HG02678 (cell line): ENCODE measurements at regions not wholly inside any gene's neighbourhood (a gene's known extent, or its start where the extent isn't known, plus 50 kb on each side); places are given as distances from the start of the nearest gene placed in this dataset.

Experiments used
- ATAC-seq: cut with Tn5 transposase; IDR thresholded peaks from one replicate; pipeline ENCODE4 v1.9.1; 2021; ENCODE audit warnings: mild to moderate bottlenecking, moderate library complexity; ENCODE audit not compliant: unreplicated experiment

GRCh38 chr13:76751278-76751677 lies 134.9 kb downstream of the KCTD12 start:
- ATAC-seq, result no peak

DNA sequence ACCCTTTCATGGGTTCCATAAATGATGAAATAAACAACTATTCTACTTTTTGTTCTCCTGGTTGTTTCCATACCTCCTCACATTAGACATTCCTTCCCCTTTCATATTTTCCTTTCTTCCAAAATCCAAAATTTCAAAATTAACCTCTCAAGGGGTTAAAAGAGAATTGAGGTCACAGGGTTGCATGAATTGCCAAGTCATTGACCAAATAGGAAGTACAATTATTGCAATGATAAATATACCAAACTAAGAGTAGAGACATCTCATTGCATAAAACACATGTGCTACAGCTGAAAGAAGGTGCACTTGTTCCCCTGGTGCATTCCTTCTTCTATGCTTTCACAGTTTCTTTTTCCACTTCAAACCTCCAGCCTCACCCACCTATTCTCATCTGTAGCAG lies 136.1 kb downstream of the KCTD12 start:
- ATAC-seq, result no peak

- ATAC-seq, result peak; percentile 84
Observed at GRCh38 chr13:76745261-76746200, 140.7 kb downstream of the KCTD12 start.

DNA sequence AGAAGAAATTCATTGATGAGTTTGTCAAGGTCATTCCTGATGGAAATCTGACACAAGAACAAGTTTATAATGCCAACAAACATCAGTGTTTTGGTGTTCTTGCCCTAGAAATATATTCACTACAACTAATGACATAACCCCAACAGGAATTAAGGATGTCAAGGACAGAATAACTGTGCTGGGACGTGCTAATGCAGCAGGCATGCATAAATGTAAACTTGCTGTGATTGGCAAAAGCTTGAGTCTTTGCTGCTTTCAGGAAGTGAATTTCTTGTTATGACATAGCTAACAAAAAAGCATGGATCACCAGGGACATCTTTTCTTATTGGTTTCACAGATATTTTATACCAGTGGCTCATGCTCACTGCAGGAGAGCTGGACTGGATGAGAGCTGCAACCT lies 144.6 kb downstream of the KCTD12 start:
- ATAC-seq, result no peak

DNA sequence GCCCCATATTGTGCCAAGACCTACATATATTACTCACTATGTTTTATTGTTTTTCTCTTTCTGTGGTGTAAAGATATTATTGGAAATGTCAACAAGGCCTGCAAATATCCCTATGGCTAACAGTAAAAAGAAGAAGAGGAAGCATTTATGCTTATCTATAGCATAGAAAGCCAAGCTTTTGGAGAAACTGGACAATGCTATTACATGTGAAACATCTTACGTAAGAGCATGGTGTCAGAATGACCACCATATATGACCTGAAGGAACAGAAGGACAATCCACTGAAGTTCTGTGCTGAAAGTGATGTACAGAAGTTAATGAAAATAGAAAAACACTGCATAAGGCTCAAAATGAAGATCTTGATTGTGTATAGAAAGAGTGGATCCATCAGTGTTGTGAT lies 145.2 kb downstream of the KCTD12 start:
- no peak for ATAC-seq

DNA sequence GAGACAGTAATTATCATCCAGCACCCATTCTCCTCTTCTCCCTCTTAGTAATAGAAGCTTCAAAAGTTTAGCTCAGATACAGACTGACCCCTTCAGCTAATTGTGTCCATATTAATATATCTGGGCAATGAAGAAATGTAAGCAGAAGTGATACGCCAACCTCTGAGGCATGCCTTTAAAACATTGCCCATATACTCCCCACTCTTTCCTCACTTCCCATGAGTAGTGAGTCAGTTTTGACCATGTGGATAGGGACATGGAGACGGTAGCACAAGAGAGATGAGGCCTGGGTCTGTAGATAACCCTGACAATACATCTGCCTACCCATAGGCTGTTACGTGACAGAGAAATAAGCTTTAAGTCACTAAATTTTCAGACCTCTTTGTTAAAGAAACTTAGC lies 147.6 kb downstream of the KCTD12 start:
- ATAC-seq, result no peak

DNA sequence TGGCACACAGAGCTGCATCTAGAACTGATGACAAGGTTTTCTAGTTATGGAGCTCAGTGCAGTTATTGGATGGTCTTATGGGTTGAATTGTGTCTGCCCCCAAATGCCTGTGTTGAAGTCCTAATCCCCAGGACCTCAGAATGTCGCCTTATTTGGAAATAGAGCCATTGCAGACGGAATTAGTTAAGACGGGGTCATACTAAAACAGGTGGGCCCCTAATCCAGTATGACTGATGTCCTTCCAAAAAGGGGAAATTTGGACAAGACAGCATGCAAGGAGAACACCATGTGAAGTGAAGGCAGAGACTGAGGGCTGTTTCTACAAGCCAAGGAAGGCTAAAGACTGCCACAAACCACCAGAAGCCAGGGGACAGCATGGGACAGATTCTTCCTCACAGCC lies 148.7 kb downstream of the KCTD12 start:
- ATAC-seq, result no peak

GRCh38 chr13:76735641-76736040 lies 150.6 kb downstream of the KCTD12 start:
- ATAC-seq, result no peak

- ATAC-seq, result no peak
Observed at GRCh38 chr13:76733671-76734070, 152.5 kb downstream of the KCTD12 start.

- no peak for ATAC-seq
Observed at GRCh38 chr13:76732367-76732766, 153.8 kb downstream of the KCTD12 start.

GRCh38 chr13:76730220-76730619 lies 156.0 kb downstream of the KCTD12 start:
- no peak for ATAC-seq

DNA sequence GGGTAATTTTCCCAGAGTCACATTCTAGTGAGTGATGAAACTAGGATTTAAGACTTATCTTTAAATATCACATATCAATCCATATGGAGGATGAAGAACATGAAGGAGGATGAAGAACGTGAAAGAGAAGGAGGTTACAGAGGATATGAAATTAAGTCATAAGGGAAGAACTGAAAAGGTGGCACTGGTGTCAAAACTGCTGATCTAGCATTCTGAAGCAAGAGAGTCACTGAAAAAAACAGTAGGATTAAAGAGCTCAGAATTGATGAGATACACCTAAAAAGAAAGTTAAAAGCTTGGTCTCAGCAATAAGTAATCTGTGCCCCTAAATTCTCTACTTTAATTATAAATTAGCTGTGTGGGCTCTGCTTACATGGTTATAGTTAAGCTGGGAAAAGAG lies 156.5 kb downstream of the KCTD12 start:
- no peak for ATAC-seq

DNA sequence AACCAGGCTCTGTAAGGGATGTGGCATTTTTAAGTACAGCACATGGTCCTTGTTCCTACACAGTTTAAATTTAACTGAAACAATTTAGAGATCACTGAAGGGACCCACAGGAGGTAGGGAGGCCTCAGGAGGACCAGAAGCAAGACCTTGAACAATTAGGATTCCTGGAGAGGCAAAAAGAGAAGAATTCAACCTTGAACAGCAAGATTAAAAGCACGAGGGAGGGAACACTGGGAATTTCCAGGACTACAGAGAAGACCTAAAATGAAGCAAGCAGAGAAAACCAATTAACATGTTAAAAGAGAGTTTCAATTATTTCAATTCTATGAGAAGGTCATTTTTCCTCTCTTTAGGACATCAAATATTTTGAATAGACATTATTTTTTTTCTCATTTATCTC lies 160.3 kb downstream of the KCTD12 start:
- no peak for ATAC-seq

- no peak for ATAC-seq
Observed at GRCh38 chr13:76725211-76725610, 161.0 kb downstream of the KCTD12 start.

GRCh38 chr13:76724421-76724820 lies 161.8 kb downstream of the KCTD12 start:
- no peak for ATAC-seq

DNA sequence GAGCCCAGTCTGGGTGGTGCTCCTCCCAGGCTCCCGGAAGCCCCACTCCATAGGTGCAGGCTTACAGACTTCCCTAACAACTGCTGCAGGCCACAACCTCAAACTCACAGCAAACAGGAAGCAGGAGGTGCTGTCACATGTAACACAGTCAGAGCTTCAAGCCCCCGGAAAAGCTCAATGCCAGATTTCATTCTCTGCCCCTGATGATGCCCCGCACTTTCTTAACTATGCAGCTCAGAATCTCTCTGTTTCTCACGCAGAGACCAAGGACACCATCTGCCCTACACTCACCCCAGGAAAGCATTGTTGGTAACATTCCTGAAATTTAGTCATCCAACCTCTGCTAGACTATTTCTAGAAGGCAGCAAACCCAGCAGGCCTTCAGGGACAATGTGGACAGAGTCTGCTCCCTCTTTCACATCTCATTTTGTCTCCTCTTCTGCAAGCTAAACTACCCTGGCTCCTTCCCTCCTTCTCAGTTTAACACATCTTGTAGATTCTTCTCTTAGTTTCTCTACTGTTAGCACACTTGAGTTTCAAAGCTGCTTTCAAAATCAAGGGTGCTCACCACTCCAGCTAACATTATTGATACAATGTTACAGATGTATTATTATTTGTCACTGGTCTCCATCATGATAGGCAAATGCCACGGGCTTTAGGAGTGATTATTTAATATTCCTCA lies 162.5 kb downstream of the KCTD12 start:
- ATAC-seq, result no peak

DNA sequence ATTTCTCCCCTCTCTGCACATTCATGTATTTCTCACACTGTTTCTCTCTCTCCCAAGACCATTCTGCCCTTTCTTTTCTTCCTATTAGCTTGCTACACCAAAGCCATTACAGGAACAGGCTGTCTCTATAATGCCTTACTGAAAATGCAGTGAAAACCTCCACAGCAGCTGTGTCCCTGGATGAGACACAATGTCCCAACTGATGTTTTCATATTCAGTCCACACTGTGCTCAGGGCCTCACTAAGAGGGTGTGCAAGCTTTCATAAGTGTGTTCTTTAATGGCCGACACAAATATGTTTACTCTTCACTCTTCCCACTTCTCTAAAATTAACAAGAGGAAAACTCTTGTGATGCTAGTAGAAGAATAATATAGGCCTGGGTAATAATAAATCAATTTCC lies 163.4 kb downstream of the KCTD12 start:
- ATAC-seq, result no peak

- ATAC-seq, result no peak
Observed at GRCh38 chr13:76720821-76721220, 165.4 kb downstream of the KCTD12 start.

GRCh38 chr13:76720416-76720815 lies 165.8 kb downstream of the KCTD12 start:
- ATAC-seq, result no peak

GRCh38 chr13:76719955-76720354 lies 166.2 kb downstream of the KCTD12 start:
- ATAC-seq, result no peak

- no peak for ATAC-seq
Observed at GRCh38 chr13:76717092-76717491, 169.1 kb downstream of the KCTD12 start.

GRCh38 chr13:76715621-76716020 lies 170.6 kb downstream of the KCTD12 start:
- no peak for ATAC-seq
